ENCODE measurements at regions not wholly inside any gene's neighbourhood (a gene's known extent, or its start where the extent isn't known, plus 50 kb on each side); places are given as distances from the start of the nearest gene placed in this dataset.
"Not testable (repeated sequence)": the region's sequence is repeated elsewhere in the genome, so short reads cannot be mapped to it uniquely, and the experiment has no call there.

DNA sequence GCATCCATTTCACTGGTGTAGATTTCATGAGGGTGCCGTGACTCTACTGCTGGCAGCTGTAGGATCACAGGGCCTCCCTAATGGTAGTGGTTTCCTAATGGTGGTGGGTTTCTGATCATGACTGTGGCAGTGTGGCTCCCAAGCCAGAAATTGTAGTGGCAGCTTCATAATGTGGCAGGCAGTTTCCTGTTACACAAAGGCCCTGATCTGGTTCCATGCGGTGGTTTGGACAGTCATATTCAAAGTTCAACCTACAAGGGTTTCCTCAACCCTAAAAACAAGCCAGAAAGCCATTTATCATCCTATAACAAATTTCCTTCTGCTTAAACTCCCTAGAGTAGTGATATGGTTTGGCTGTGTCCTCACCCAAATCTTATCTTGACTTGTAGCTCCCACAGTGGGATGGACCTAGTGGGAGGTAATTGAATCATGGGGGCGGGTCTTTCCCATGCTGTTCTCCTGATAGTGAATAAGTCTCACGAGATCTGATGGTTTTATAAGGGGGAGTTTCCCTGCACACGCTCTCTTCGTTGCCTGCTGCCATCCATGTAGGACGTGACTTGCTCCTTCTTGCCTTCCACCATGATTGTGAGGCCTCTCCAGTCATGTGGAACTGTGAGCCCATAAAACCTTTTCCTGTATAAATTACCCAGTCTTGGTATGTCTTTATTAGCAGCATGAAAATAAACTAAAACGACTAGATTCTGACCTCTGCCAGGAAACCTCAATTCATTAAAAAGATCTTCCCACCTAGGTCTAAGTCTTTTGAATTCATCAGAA lies 257.1 kb downstream of the EFCAB11 start:
- no peak for DNase-seq

DNA sequence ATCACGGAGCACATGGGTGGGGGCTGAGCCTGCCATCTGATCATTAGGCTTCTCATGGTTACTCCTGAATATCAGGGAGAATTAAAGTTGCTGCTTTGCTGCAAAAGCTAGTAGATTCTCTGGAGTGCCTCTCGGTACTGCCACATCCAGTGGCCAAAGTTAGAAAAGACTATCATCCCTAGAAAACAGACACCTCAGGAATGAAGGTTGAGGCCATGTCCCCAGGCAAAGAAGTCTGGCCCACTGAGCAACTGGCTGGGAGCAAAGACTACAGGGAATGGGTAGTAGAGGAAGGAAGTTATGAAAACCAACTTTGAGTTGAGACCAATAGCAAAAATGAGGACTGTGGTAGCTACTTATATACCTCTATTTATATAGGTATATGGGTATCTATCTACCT lies 258.7 kb downstream of the EFCAB11 start:
- DNase-seq = no peak

GRCh38 chr14:89690139-89690538 lies 264.4 kb downstream of the EFCAB11 start:
- DNase-seq = no peak

- DNase-seq = not testable (repeated sequence)
Observed at GRCh38 chr14:89689711-89690110, 264.8 kb downstream of the EFCAB11 start.

GRCh38 chr14:89688507-89689211 lies 265.9 kb downstream of the EFCAB11 start:
- DNase-seq = no peak

GRCh38 chr14:89687129-89687528 lies 267.4 kb downstream of the EFCAB11 start:
- not testable (repeated sequence) for DNase-seq

DNA sequence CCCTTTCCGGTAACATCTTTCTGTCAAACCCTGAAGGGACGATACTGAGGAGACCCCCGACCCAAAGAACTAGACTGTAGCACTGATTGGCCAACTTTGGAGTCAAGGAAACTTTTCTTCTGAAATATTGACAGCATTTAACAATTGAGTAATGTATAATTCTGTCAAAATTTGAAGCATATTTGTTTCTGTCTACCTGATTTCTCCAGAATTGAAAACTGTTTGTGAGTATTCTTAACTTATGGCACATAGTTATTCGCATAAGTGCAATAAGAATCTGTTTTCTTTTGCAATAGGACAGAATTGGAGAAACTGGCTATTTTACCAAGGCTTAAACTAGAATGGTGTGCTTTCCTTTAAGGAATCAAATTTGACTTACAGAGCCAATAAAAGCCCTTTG lies 267.1 kb upstream of the FOXN3 start:
- DNase-seq = no peak

- no peak for DNase-seq
Observed at GRCh38 chr14:89681086-89682018, 264.3 kb upstream of the FOXN3 start.

GRCh38 chr14:89680156-89680555 lies 263.1 kb upstream of the FOXN3 start:
- DNase-seq = no peak

DNA sequence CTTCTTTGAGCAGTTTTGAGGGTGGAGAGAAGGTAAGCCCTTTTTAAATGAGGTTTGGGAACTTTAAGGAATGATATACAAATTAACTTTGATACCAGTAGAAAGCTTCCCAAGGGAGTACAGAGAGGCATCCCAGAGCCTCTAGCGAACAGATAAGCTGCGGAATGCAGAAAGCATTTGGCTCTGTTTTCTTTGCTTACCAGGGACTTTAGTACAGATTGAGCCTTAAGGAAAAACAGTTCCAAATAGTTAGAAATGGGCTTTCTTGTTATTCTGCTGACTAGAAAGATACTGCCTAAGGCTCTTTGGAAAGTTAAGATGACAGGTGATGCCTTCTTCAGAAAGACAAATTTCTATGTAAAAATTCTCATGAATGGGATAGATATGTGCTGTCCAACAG lies 261.7 kb upstream of the FOXN3 start:
- no peak for DNase-seq

DNA sequence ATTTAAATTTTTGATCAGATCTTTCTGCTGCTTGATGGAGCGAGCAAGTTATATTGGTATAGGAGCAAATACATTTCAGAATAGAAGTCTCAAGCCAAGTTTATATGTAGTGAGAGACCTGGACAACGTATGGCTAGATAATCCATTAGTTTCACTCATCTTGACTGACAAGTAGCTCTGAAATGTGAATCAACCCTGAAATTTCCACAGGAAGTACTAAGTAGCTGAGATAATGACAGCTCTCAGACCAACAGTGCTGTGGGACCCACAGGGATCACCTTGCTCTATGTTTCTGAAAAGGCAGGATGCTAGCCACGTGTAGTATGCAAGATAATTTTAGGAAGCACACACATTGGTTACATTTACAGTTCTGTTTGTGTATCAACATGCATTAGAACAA lies 258.6 kb upstream of the FOXN3 start:
- no peak for DNase-seq

- DNase-seq = no peak
Observed at GRCh38 chr14:89674936-89675335, 257.9 kb upstream of the FOXN3 start.

DNA sequence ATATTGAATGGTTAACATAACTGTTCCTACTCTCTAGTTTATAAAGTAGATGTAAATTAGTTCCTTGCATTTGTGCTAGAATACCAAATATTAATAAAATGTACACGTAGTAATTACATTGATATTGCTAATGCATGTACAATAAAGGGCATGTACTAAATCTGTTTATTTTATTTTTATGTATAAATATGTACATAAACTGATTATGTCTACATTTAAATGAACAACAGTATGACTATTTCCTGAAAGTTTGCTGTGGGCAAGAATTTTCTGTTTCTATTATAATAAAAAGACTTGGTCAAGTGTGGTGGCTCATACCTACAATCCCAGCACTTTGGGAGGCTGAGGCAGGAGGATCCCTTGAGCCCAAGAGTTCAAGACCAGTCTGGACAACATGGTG lies 257.2 kb upstream of the FOXN3 start:
- DNase-seq = no peak

- DNase-seq = no peak
Observed at GRCh38 chr14:89673512-89674225, 256.6 kb upstream of the FOXN3 start.

DNA sequence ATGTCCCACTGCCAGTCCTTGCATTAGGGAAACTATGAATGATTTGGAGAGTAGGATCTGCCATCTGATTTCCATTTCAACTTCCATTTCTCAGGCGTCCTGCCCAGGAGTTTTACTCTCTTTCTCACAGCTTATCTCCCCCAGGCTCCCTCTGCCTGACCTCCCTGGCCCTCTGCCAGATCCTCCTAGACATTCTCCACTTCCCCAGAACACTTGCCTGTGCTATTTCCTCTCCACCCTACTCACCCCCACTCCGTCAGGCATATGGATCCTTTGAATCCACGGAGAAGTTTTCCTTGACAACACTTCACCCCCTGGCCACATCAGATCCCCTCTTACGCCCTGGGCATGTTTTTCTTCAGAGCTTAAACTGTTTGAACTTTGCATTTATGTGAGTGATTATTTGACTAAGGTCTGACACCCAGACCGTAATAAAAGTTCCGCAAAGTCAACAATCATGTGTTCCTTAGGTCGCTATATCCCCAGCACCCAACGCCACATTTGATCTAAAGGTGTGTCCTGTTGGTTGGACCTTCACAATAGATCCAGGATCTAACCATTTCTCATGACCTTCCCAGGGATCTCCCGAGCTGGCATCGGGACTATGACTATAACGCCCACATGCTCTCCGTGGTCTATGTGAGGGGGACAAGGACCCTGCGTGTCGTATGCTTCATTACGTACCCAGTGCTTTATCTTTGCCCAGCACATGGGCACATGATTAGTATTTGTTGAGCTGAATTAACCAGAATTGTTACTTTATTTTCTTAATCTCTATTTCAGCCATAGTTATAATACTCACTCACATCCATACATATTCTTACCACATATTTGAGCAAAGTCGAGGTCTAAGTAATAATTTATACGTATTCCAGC lies 255.8 kb upstream of the FOXN3 start:
- no peak for DNase-seq

- no peak for DNase-seq
Observed at GRCh38 chr14:89669193-89669592, 252.2 kb upstream of the FOXN3 start.

DNA sequence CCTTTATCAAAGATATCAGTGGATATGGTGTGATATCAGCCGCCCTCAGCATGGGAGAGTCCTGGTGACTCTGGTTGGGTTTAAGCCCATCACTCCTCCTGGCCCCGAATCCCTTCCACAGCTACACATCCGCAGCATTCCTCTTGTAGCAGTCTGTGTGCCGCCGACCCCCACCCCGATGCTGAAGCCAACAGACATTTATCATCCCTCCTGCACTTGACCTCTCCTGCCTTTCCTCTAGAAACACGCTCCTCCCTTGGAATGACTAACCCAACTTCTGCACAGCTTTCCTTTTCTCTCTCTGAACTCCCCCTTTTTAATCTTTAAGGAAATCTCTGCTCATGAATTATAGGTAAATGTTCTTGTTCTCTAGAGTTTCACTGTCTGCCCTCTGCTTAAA lies 250.9 kb upstream of the FOXN3 start:
- no peak for DNase-seq

GRCh38 chr14:89665300-89666081 lies 248.5 kb upstream of the FOXN3 start:
- DNase-seq = not testable (repeated sequence)

DNA sequence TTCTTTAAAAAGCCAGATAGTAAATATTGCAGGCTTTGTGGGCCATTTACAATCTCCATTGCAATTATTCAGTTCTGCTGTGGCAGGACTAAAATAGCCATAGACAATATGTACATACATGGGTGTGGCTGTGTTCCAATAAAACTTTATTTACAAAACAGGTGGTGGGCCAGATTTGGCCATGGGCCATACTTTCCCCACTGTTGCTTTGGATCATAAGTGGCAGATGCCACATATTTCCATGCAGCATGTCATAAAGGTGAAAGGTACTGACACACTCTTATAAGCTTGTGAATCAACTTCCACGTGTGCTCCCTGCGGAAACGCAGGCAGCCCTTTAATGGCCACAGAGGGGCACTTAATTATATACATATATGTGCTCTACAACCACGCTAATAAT lies 244.4 kb upstream of the FOXN3 start:
- no peak for DNase-seq

DNA sequence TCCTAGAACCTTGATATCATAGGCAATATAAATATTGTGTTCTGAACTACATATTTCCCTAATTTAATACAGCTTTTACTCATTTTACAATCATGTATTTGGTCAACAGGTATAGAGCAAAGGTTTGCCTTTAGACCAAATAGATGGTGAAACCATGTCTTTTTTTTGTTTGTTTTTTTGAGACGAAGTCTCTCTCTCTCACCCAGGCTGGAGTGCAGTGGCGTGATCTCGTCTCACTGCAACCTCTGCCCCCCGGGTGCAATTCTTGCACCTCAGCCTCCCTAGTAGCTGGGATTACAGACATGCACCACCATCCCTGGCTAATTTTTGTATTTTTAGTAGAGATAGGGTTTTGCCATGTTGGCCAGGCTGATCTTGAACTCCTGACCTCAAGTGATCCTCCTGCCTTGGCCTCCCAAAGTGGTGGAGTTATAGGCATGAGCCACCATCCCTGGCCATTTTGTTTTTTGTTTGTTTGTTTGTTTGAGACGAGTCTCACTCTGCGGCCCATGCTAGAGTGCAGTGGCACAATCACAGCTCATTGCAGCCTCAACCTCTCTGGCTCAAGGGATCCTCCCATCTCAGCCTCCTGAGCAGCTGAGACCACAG lies 243.7 kb upstream of the FOXN3 start:
- DNase-seq = not testable (repeated sequence)
